AG09319 (cell line): ENCODE measurements at regions not wholly inside any gene's neighbourhood (a gene's known extent, or its start where the extent isn't known, plus 50 kb on each side); places are given as distances from the start of the nearest gene placed in this dataset.
A peak's percentile ranks its signal among the peaks of the same experiment; 100 is the strongest.
"Not testable (repeated sequence)": the region's sequence is repeated elsewhere in the genome, so short reads cannot be mapped to it uniquely, and the experiment has no call there.

ENCODE experiments used
- DNase-seq: peaks from one replicate; pipeline ENCODE4 v3.0.0-alpha.2; 2010; ENCODE audit warnings: low read depth; ENCODE audit errors: extremely low read depth
- CTCF ChIP-seq: IDR thresholded peaks from 2 replicates; pipeline ENCODE4 v1.5.1; 2011; ENCODE audit warnings: low read depth, mild to moderate bottlenecking, inconsistent platforms, low read length, moderate library complexity

- DNase-seq = no peak
Measured at GRCh38 chr4:149056615-149057014, 614.4 kb upstream of the NR3C2 start.

GRCh38 chr4:149055624-149056023, 613.4 kb upstream of the NR3C2 start:
- no peak for DNase-seq
- TF ChIP-seq CTCF = no peak

More at GRCh38 chr4:149056615-149057014, 614.4 kb upstream of the NR3C2 start:
- no peak for TF ChIP-seq CTCF

- no peak for TF ChIP-seq CTCF
- DNase-seq = no peak
Measured at GRCh38 chr4:149050840-149051239, 608.6 kb upstream of the NR3C2 start.

GRCh38 chr4:149048451-149049143, 606.4 kb upstream of the NR3C2 start:
- TF ChIP-seq CTCF = no peak

GRCh38 chr4:149047368-149047767, 605.2 kb upstream of the NR3C2 start:
- DNase-seq = no peak
- TF ChIP-seq CTCF = no peak

More at GRCh38 chr4:149048451-149049143, 606.4 kb upstream of the NR3C2 start:
- DNase-seq = no peak

- no peak for DNase-seq
- no peak for TF ChIP-seq CTCF
Measured at GRCh38 chr4:149045731-149046130, 603.5 kb upstream of the NR3C2 start.

GRCh38 chr4:149039786-149040185, 597.6 kb upstream of the NR3C2 start:
- not testable (repeated sequence) for DNase-seq

- TF ChIP-seq CTCF = peak; percentile 6
- no peak for DNase-seq
Measured at GRCh38 chr4:149031399-149031798, 589.2 kb upstream of the NR3C2 start.
